ENCODE measurements at regions not wholly inside any gene's neighbourhood (a gene's known extent, or its start where the extent isn't known, plus 50 kb on each side); places are given as distances from the start of the nearest gene placed in this dataset.
A peak's percentile ranks its signal among the peaks of the same experiment; 100 is the strongest.

DNA sequence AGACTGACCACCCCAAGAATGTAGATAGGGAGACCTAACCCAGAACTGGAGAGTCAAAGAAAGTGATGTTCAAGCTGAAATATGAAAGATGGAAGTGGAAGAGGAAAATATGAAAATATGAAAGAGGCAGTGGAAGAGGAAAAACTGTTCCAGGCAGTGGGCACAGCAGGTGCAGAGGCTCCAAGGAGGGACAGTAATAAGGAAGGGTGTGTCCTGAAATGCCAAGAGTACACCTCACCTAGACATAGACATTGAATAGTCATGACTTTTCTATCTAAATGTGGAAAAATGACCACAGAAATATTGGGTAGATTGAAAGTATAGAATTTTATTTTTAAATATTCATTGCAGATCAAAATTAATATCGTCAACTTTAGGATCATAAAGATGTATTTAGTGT, 161.7 kb upstream of the USP24 start:
- DNase-seq, result no peak

DNA sequence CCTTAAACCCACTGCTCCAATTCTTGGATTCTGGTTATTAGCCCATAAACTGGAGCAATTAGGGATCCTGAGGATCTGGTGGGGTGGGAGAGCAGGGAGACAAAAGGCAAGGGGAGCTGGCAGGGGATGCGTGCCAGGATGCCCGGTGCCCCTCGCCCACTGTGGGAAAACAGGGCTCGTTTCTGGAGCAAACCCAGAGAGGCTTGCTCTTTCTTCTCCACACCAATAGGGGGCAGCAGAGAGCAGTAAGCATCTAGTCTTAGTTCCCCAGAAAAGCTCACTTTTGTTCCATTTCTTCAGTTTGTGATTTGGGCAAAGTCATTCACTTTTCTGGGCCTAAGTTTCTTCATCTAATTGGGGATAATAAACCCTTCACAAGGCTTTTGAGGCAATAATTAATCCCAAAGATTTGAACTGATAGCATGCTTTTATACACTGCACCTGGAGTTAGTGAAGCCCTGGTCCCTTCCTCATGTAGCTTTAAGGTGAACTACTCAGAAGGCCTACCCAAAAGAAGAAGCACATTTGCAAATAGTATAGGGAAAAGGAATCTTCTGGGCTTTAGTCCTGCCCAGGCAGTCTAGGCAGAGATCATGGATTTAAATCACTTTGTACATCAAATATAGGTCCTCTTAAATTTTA, 160.6 kb upstream of the USP24 start:
- peak; percentile 17 to 29 for DNase-seq

GRCh38 chr1:55374801-55375616, 159.8 kb upstream of the USP24 start:
- no peak for DNase-seq

DNA sequence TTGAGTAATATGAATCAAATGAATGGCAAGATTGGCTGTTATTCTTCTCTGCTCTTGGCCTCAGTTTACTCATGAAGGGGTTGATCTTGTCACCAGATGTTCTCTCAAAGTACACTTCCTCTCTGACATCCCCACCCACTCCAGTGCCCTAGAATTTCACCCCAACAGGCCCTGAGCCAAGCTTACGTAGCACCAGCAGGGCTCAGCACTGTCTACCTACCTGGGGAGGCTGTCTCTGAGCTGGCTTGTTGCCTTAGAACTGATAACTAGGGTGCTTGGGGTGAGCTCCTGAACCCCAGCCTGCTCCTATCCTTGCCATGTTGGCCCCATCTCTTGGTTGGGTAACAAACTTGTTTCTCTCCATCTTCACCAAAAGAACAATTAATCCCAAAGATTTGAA, 159.1 kb upstream of the USP24 start:
- no peak for DNase-seq

DNA sequence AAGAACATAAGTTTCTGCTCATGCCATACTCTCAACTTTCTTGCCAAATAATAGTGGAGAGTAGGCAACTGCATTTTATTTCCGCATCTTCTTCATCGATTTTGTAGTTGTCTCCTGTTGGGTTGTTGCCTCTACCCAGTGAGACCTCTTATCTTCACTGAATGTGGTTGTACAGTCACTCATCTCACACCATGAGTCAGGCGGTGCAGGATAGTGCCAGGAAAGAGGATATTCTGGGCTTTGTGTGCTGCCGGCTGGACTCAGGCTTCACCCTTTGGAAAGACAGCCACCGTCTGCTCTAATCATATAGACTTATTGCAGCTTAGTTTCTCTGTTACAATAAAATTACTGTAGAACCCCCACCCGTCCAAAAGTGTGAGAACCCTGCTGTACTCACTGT, 154.3 kb upstream of the USP24 start:
- DNase-seq, result no peak

GRCh38 chr1:55368698-55369097, 153.5 kb upstream of the USP24 start:
- no peak for DNase-seq

DNA sequence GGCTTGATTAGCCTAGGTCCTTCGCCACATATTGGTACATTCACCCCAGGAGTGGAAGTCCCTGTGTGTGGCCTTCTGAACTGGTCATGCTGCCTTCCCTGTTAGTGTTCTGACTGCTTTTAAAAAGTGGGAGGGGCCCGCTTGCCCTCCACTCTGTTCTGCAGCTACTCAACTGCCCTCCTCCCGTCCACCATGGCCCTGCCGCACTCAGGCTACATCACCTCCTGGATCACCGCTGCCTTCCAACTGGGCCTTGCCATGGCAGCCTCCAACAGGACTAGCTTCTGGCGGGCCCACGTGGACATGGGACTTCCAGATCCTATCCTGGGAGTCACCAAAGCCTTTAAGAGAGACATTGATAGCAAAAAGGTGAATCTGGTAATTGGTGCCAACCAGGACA, 152.1 kb upstream of the USP24 start:
- DNase-seq, result no peak

DNA sequence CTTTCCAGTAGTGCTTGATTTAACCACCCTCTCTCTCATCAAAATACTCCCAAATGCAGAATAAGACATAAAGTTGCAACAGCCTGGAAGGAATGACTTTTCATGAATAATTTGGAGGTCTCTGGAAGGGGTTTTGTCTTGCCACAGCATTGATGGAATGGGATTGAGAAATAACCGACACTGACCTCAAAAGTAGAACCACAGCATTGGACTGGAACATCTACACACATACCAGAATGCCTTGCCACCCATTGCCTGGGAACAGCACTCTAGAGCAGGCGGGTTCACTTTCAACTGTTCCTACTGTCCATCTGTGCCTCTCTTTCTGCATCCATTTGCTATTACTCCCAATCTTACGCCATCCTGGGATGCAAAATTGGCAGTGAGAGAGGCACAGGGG, 149.1 kb upstream of the USP24 start:
- DNase-seq, result no peak

GRCh38 chr1:55363268-55363667, 148.1 kb upstream of the USP24 start:
- no peak for DNase-seq

GRCh38 chr1:55362558-55362957, 147.4 kb upstream of the USP24 start:
- no peak for DNase-seq

DNA sequence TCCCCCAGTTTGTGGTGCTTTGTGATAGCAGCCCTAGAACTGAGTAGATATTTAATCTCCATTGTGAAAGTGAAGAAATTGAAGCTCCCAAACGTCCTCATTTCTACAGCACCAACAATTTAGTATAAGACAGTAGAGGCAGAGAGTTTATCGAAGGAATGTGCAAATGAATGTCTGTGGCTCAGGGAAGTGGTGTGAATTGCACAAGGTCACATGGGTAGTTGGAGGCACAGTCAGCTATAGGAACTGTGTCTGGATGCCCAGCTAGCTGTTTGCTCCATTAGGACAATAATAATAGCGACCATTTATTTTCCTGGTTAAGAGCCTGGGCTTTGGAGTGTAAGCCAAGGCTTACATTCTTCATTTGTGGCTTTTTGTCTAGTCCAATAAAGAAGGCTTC, 144.4 kb upstream of the USP24 start:
- DNase-seq, result no peak

- no peak for DNase-seq
Observed at GRCh38 chr1:55358581-55358980, 143.4 kb upstream of the USP24 start.

DNA sequence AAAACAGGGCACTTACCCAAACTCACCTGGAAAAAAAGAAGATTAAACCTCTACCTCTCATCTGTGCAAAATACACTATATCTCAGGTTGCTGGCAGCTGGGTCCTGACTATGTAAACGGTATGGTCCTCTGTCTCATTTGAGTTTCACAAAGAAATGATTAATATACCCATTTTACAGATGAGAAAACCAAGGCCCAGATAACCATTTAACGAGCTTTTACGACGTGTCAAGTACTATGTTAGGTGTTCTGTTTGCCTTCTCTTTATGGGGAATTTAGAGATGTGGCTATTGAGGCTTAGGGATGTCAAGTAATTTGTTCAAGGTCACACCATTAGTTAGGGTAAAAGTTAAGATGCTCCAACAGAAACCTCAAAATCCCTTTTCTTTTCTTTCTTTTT, 140.4 kb upstream of the USP24 start:
- no peak for DNase-seq

DNA sequence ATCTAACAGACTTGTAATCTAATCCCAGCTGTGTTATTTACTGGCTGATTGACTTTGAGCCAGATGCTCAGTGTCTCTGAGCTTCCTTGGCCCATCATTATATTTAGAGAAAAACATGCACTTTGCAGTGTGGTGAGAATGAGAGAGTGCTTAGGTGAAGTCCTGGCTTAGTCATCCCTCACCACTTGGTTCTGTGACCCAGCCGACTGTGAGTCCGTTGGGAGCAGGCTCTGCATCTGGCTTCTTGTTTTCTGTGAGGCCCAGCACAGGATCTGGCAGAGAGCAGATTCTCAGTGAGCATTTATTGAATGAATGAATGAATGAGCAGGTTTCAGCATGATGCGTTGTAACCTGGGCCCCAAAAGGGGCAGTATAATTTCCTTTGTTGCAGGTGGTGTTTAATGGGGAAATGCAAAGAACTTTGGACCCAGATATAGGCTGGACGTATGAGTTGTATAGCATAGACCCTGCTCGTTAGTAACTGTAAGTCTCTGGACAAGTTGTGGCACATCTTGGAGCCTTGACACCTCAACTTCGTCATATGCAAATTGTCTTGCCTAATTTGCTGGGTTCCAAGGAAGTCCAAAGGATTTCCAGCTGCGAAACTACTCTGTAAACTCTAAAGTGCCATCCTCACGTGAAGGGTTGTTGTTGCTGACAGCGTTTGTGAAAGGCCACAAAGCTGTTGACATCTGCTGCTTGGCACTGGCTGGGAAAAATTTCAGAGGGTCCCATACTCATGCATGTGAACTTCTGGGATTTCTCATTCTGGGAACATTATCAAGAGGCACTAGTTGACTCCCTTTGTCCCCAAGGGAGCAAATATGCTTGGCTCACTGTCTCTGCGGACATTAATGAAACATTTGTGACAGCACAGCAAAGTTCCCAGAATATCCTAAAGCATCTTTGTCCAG, 138.8 kb upstream of the USP24 start:
- DNase-seq, result no peak

- DNase-seq, result no peak
Observed at GRCh38 chr1:55352811-55353180, 137.6 kb upstream of the USP24 start.

GRCh38 chr1:55352080-55352810, 137.1 kb upstream of the USP24 start:
- no peak for DNase-seq

- DNase-seq, result no peak
Observed at GRCh38 chr1:55348356-55348755, 133.2 kb upstream of the USP24 start.

GRCh38 chr1:55347866-55348265, 132.7 kb upstream of the USP24 start:
- DNase-seq, result no peak

GRCh38 chr1:55347041-55347440, 131.9 kb upstream of the USP24 start:
- no peak for DNase-seq

GRCh38 chr1:55346586-55346985, 131.4 kb upstream of the USP24 start:
- DNase-seq, result no peak

DNA sequence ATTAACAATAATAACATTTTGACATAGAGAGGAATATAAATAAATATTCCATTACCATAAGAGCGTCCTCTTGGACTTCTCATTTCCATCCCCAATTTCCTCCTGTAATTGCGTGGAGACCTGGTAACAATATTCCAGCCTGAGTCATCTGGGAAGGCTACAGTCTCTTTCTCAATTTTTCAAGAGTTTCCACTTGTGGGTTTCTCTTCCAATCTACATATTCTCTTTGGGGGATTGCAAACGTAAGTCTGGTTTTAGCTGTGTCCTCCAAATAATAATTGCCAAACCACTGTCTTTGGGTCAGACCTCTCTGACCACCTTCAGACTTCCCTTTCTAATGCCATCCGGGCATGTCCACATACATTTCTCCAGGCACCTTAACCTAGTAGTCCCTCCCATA, 124.5 kb upstream of the USP24 start:
- DNase-seq, result no peak

GRCh38 chr1:55338448-55338820, 123.3 kb upstream of the USP24 start:
- DNase-seq, result no peak

DNA sequence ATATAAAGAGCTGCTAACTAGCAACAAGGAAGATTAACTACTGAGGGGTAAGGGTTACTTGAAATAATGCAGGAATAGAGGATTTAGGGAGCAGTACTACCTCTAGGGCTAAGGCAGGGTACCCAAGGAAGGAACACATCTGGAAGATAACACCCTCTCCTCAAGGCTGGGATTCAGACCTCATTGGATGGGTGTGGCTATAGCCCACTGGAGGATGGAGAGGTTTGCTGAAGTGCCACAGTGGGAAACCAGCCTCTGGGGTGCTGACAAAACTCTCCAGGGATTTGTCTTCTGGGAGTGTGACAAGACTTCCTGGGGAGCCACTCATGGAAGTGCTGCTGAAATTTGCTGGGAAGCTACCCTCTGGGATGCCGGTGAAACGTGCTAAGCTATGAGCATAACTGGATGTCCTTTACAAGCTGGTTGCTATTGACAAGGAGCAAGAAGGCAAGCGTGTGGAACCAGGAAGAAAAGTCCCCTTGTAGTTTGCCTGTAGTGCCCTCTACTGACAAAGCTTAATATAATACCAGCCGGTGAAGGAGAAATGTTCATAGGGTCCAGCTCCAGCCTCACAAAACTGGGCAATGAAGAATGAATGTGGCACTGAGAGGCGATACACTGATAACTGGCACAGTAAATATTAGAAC, 122.8 kb upstream of the USP24 start:
- no peak for DNase-seq

Data from stimulated activated CD4-positive, alpha-beta T cell treated with anti-CD3 and anti-CD28 coated beads, Interleukin-2, amount 100 ng/mL, for 24 hours (primary cell).